GM12878 (cell line): ENCODE measurements at regions not wholly inside any gene's neighbourhood (a gene's known extent, or its start where the extent isn't known, plus 50 kb on each side); places are given as distances from the start of the nearest gene placed in this dataset.

Source experiments
- ATAC-seq: fragments of 200-7000 bp; cut with Tn5 transposase; 3 replicates; pipeline ENCODE4 v1.9.1; 2020; ENCODE audit warnings: mild to moderate bottlenecking, moderate library complexity
- BruUV-seq: library from RNA; stranded (reverse); fragments of 400-500 nt; replicated peaks from 2 replicates; lab custom pipeline; 2021; lab: Mats Ljungman, UMichigan
- CTCF ChIA-PET: fragments of 300-600 bp; sonication (Branson Sonifier 250); formaldehyde crosslinking; extraction: SDS; loops from one replicate; lab custom pipeline; 2021; ENCODE audit warnings: inconsistent platforms; lab: Yijun Ruan, JAX
- POLR2A ChIA-PET: fragments of 350-600 bp; formaldehyde crosslinking; extraction: SDS; loops from one replicate; lab custom pipeline; 2021; ENCODE audit warnings: inconsistent platforms; lab: Charles Lee
- RAD21 ChIA-PET: fragments of 300-600 bp; sonication (Branson Sonifier 250); formaldehyde crosslinking; loops from one replicate; lab custom pipeline; 2023; ENCODE audit warnings: antibody characterized with exemption; ENCODE audit not compliant: unreplicated experiment; lab: Charles Lee
- SMC1A ChIA-PET: fragments of 300-600 bp; sonication (Branson Sonifier 250); formaldehyde crosslinking; loops from one replicate; lab custom pipeline; 2023; ENCODE audit not compliant: unreplicated experiment, uncharacterized antibody; lab: Charles Lee
- DNase-seq: peaks from one replicate; pipeline ENCODE4 v3.0.0-alpha.2; 2011; ENCODE audit warnings: low read depth, low spot score
- FAIRE-seq: peaks from 3 replicates; lab custom pipeline; 2011; peaks lifted over from hg19 to GRCh38; lab: Jason Lieb, UNC
- H2AFZ ChIP-seq: 2 replicates; pipeline ENCODE4 v1.6.0; 2011; ENCODE audit warnings: low read depth, low read length, control low read depth; ENCODE audit not compliant: control insufficient read depth
- H3K27ac ChIP-seq: 2 replicates; pipeline ENCODE4 v1.5.1; 2011; ENCODE audit warnings: control low read depth; ENCODE audit not compliant: control insufficient read depth, insufficient read depth
- H3K27me3 ChIP-seq, 2 experiments: replicated peaks in 1 of 2; 2 replicates each; pipeline versions ENCODE4 v1.6.0 to v1.6.1; 2011; ENCODE audit warnings: low read length in 1 of 2; ENCODE audit not compliant: control insufficient read depth in 2 of 2, insufficient read depth in 2 of 2
- H3K36me3 ChIP-seq, 2 experiments: 2 replicates each; pipeline ENCODE4 v1.5.1; 2011; ENCODE audit warnings: low read length in 1 of 2; ENCODE audit not compliant: control insufficient read depth in 2 of 2, insufficient read depth in 2 of 2
- H3K4me1 ChIP-seq: 2 replicates; pipeline ENCODE4 v1.6.1; 2011; ENCODE audit warnings: mild to moderate bottlenecking, low read length, moderate library complexity, mixed read lengths; ENCODE audit not compliant: control insufficient read depth, insufficient read depth
- H3K4me2 ChIP-seq: 2 replicates; pipeline ENCODE4 v1.6.0; 2011; ENCODE audit warnings: control low read depth; ENCODE audit not compliant: control insufficient read depth, insufficient read depth
- H3K4me3 ChIP-seq: fragments of 200-600 bp; sonication (generic); 2 replicates; pipeline ENCODE4 v1.5.1; 2016
- H3K79me2 ChIP-seq: 2 replicates; pipeline ENCODE4 v1.6.0; 2011; ENCODE audit warnings: low read length; ENCODE audit not compliant: control insufficient read depth, insufficient read depth
- H3K9ac ChIP-seq: 2 replicates; pipeline ENCODE4 v1.8.0; 2011; ENCODE audit warnings: low read length, control low read depth, mixed read lengths; ENCODE audit not compliant: control insufficient read depth, insufficient read depth
- H3K9me3 ChIP-seq: replicated peaks from 3 replicates; pipeline ENCODE4 v1.5.1; 2011; ENCODE audit warnings: mild to moderate bottlenecking, low read length; ENCODE audit not compliant: control insufficient read depth, insufficient read depth
- H4K20me1 ChIP-seq: 2 replicates; pipeline ENCODE4 v1.6.0; 2011; ENCODE audit not compliant: control insufficient read depth, insufficient read depth
- ASH2L ChIP-seq: fragments of 300-600, 200-600 bp; sonication (generic); IDR thresholded peaks from 2 replicates; pipeline ENCODE4 v1.6.1; 2017; ENCODE audit warnings: low read depth, mild to moderate bottlenecking, borderline replicate concordance
- CBX3 ChIP-seq: fragments of 200-600 bp; sonication (generic); IDR thresholded peaks from 2 replicates; pipeline ENCODE4 v1.6.1; 2016; ENCODE audit warnings: low read depth, borderline replicate concordance
- GABPA ChIP-seq: IDR thresholded peaks from 2 replicates; pipeline ENCODE4 v1.6.1; 2014; ENCODE audit warnings: antibody characterized with exemption, low read depth, mild to moderate bottlenecking, inconsistent platforms
- HCFC1 ChIP-seq: fragments of 150-350 bp; IDR thresholded peaks from 2 replicates; pipeline ENCODE4 v1.6.1; 2014; ENCODE audit warnings: low read length
- IRF4 ChIP-seq: IDR thresholded peaks from 2 replicates; pipeline ENCODE4 v1.6.1; 2011; ENCODE audit warnings: low read depth, low read length
- IRF5 ChIP-seq: fragments of 450-650 bp; IDR thresholded peaks from 2 replicates; pipeline ENCODE4 v1.6.1; 2017; ENCODE audit warnings: borderline replicate concordance
- NFYB ChIP-seq: IDR thresholded peaks from 2 replicates; pipeline ENCODE4 v1.6.1; 2011; ENCODE audit warnings: low read depth, mild to moderate bottlenecking, low read length, improper control_type of control experiment, moderate library complexity; ENCODE audit not compliant: insufficient read depth
- WRNIP1 ChIP-seq: IDR thresholded peaks from 2 replicates; pipeline ENCODE4 v1.6.1; 2011; ENCODE audit warnings: low read depth, low read length, improper control_type of control experiment, borderline replicate concordance
- WGBS: methylation state at CpG from one replicate; pipeline ENCODE4 v1.1.6; 2016; ENCODE audit warnings: low lambda C conversion rate; ENCODE audit not compliant: insufficient replicate concordance, insufficient coverage; ENCODE audit errors: missing lambda C conversion rate; 5-methylcytosine and 5-hydroxymethylcytosine counted together
- in situ Hi-C: fragments of 300-500 bp; cut with MboI; formaldehyde crosslinking; loops from 9 replicates; pipeline ENCODE4 v1.14.3; 2018; ENCODE audit warnings: mixed read lengths
- intact Hi-C: fragments of 100-400 bp; cut with micrococcal nuclease; formaldehyde crosslinking; loops from one replicate; pipeline ENCODE4 v1.14.2; 2022; ENCODE audit not compliant: unreplicated experiment
- TF ChIP-seq, protein P1 (sequence below): IDR thresholded peaks from 2 replicates; pipeline ENCODE4 v1.6.1; 2011; ENCODE audit warnings: mild to moderate bottlenecking, low read depth, low read length, moderate library complexity; ENCODE audit not compliant: insufficient replicate concordance
- TF ChIP-seq, protein P2 (sequence below): fragments of 450-650 bp; IDR thresholded peaks from 2 replicates; pipeline ENCODE4 v1.6.1; 2017; ENCODE audit warnings: mild to moderate bottlenecking, moderate library complexity
- TF ChIP-seq, protein P3 (sequence below): IDR thresholded peaks from 2 replicates; pipeline ENCODE4 v1.6.1; 2012; ENCODE audit warnings: low read depth, low read length, improper control_type of control experiment

GRCh38 chr17:34464812-34465211, 101.8 kb upstream of the CCL1 start (continued):
- TF ChIP-seq, protein P1, sequence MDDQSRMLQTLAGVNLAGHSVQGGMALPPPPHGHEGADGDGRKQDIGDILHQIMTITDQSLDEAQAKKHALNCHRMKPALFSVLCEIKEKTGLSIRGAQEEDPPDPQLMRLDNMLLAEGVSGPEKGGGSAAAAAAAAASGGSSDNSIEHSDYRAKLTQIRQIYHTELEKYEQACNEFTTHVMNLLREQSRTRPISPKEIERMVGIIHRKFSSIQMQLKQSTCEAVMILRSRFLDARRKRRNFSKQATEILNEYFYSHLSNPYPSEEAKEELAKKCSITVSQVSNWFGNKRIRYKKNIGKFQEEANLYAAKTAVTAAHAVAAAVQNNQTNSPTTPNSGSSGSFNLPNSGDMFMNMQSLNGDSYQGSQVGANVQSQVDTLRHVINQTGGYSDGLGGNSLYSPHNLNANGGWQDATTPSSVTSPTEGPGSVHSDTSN = no peak
- TF ChIP-seq ASH2L (no peak), NFYB (no peak)

DNA sequence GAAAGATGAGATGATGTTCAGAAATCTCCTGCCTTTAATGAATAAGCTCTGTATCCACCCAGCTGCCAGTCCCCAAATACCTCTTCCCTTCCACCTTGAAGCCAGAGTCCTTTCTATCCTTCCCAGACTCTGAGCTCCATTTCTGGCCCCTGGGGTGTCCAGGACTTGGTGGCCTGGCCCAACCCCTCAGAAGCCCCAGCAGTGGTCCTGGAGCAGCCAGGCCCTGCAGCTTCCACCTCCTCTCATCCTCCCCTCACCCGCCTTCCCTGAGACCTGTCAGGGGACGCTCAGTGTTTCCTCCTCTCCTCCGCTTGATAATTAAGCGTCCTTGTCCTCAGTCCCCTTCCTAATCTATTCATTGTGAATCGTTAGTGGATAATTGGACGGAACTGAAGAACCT, 95.2 kb upstream of the CCL1 start:
- H3K27me3 ChIP-seq = peaks cover 0 to 6% of the 10 kb centered on the region in 2 experiments; a peak in 3 of 4 replicates
- TF ChIP-seq, protein P2, sequence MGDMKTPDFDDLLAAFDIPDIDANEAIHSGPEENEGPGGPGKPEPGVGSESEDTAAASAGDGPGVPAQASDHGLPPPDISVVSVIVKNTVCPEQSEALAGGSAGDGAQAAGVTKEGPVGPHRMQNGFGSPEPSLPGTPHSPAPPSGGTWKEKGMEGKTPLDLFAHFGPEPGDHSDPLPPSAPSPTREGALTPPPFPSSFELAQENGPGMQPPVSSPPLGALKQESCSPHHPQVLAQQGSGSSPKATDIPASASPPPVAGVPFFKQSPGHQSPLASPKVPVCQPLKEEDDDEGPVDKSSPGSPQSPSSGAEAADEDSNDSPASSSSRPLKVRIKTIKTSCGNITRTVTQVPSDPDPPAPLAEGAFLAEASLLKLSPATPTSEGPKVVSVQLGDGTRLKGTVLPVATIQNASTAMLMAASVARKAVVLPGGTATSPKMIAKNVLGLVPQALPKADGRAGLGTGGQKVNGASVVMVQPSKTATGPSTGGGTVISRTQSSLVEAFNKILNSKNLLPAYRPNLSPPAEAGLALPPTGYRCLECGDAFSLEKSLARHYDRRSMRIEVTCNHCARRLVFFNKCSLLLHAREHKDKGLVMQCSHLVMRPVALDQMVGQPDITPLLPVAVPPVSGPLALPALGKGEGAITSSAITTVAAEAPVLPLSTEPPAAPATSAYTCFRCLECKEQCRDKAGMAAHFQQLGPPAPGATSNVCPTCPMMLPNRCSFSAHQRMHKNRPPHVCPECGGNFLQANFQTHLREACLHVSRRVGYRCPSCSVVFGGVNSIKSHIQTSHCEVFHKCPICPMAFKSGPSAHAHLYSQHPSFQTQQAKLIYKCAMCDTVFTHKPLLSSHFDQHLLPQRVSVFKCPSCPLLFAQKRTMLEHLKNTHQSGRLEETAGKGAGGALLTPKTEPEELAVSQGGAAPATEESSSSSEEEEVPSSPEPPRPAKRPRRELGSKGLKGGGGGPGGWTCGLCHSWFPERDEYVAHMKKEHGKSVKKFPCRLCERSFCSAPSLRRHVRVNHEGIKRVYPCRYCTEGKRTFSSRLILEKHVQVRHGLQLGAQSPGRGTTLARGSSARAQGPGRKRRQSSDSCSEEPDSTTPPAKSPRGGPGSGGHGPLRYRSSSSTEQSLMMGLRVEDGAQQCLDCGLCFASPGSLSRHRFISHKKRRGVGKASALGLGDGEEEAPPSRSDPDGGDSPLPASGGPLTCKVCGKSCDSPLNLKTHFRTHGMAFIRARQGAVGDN = no peak
- TF ChIP-seq, protein P3, sequence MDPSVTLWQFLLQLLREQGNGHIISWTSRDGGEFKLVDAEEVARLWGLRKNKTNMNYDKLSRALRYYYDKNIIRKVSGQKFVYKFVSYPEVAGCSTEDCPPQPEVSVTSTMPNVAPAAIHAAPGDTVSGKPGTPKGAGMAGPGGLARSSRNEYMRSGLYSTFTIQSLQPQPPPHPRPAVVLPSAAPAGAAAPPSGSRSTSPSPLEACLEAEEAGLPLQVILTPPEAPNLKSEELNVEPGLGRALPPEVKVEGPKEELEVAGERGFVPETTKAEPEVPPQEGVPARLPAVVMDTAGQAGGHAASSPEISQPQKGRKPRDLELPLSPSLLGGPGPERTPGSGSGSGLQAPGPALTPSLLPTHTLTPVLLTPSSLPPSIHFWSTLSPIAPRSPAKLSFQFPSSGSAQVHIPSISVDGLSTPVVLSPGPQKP = no peak
- TF ChIP-seq CBX3 (no peak), IRF5 (no peak), IRF4 (no peak), HCFC1 (no peak), GABPA (no peak), WRNIP1 (no peak)

More for the DNA sequence above, 95.2 kb upstream of the CCL1 start:
- in situ Hi-C loops (no loop called here), intact Hi-C loops (no loop called here)
- Histone ChIP-seq H3K36me3 (no peaks in the 10 kb centered on the region), H3K4me2 (no peak overlapping the region), H2AFZ (no peak overlapping the region), H3K79me2 (no peaks in the 10 kb centered on the region), H3K4me3 (no peak overlapping the region), H3K9me3 (no peaks in the 10 kb centered on the region), H3K4me1 (no peaks in the 10 kb centered on the region), H4K20me1 (no peaks in the 10 kb centered on the region), H3K27ac (no peak overlapping the region), H3K9ac (no peak overlapping the region)
- POLR2A ChIA-PET = no interaction called here
- SMC1A ChIA-PET = no interaction called here
- no TSS peak for BruUV-seq
- WGBS = 27% methylated on average over 6 of the region's 6 CpGs
- ATAC-seq (no peak), DNase-seq (no peak), FAIRE-seq (no peak)
- RAD21 ChIA-PET = no interaction called here
- CTCF ChIA-PET = no interaction called here
